ENCODE measurements at regions not wholly inside any gene's neighbourhood (a gene's known extent, or its start where the extent isn't known, plus 50 kb on each side); places are given as distances from the start of the nearest gene placed in this dataset.

DNA sequence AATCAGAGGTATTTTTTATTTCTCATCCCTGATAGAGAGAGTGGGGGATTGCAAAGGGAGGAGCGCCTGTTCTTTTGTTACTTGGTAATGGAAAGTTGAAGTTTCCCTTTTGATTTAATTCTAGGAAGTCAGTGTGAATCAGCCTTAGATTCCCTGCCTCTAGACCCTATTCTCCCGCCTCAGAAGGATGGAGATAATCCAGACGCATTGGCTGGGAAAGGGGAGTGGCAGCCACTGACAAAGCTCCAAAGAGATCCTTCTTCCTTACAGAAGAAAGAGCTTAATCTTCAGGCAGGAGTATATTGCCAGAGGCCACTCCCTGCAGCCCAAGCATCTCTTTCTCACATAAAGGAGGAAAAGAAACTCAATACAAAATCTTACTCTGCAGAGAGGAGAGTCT lies 122.3 kb upstream of the GALNT17 start:
- Histone ChIP-seq H3K4me2 (no peak overlapping the region), H2AFZ (ENCODE audit: low read depth) (no peak overlapping the region), H3K27me3 (ENCODE audit: insufficient read depth, low read depth) (no peaks in the 10 kb centered on the region), H3K36me3 (ENCODE audit: insufficient read depth) (no peaks in the 10 kb centered on the region), H3K9ac (no peak overlapping the region), H3K27ac (no peak overlapping the region), H3K4me1 (ENCODE audit: low read depth, poor library complexity, severe bottlenecking) (no peaks in the 10 kb centered on the region), H3K4me3 (IDR thresholded peaks at IDR 0.05; ENCODE audit: insufficient read depth, low read depth, low read length) (no peak overlapping the region), H3K79me2 (ENCODE audit: insufficient read depth, low read depth) (no peaks in the 10 kb centered on the region), H4K20me1 (ENCODE audit: insufficient read depth) (no peaks in the 10 kb centered on the region)
- no peak for TF ChIP-seq CTCF (conservative IDR thresholded peaks at IDR 0.05; ENCODE audit: low read depth, low read length)

DNA sequence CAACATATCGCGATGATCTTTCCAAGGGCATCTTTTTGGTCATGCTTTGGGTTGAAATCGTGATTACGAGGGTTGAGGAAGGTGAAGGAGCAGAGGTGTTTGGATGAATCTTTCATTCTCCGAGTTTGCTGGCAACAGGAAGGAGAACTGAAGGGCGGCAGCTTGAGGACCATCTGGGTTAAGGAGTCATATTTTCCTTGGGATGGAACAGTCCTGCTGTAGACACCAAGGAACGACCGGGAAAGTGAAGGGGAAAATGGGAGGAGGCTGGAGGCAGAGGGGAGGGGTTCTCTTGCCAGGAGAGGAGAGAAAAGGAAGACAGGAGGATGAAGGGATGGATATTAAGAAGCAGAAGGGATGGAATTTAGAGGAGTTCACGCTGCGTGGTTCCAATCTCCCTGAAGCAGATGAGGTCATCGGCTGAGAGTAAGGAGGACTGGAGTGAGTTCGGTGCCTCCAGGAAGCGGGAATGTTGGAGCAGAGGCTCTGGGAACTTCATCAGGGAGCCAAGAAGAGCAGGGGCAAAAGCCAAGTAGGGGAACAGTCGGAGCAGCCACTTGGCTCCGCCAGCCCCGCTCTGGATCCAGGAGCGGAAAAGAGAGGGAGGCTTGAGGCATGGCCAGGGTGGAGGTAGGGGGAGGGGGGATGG lies 116.6 kb upstream of the GALNT17 start:
- H3K27me3 ChIP-seq (ENCODE audit: insufficient read depth, low read depth): no peaks in the 10 kb centered on the region
- H3K79me2 ChIP-seq (ENCODE audit: insufficient read depth, low read depth): no peaks in the 10 kb centered on the region
- no peak overlapping the region for H3K27ac ChIP-seq
- TF ChIP-seq CTCF (conservative IDR thresholded peaks at IDR 0.05; ENCODE audit: low read depth, low read length): no peak
- no peak overlapping the region for H2AFZ ChIP-seq (ENCODE audit: low read depth)
- no peaks in the 10 kb centered on the region for H4K20me1 ChIP-seq (ENCODE audit: insufficient read depth)
- no peaks in the 10 kb centered on the region for H3K36me3 ChIP-seq (ENCODE audit: insufficient read depth)
- no peaks in the 10 kb centered on the region for H3K4me1 ChIP-seq (ENCODE audit: low read depth, poor library complexity, severe bottlenecking)
- no peak overlapping the region for H3K4me3 ChIP-seq (IDR thresholded peaks at IDR 0.05; ENCODE audit: insufficient read depth, low read depth, low read length)
- H3K9ac ChIP-seq: no peak overlapping the region
- H3K4me2 ChIP-seq: no peak overlapping the region

DNA sequence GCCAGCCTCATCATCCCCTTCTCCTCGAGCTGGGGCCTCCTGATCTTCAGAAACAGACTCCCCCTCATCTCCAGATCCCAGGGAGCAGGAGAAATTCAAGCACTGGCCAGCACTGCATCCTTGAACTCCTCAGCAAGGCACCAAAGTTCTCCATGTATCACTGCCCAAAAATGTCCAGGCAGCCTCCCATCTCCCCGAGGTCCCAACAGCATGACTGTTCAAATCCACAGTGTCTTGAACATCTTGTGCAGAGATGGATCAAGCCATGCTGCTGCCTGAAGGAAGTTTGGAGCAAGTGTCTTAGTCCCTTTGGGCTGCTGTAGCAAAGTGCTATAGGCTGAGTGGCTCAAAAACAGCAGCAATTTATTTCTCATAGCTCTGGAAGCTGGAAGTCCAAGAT lies 115.5 kb upstream of the GALNT17 start:
- no peaks in the 10 kb centered on the region for H3K79me2 ChIP-seq (ENCODE audit: insufficient read depth, low read depth)
- no peak overlapping the region for H3K4me2 ChIP-seq
- TF ChIP-seq CTCF (conservative IDR thresholded peaks at IDR 0.05; ENCODE audit: low read depth, low read length): no peak
- H3K27me3 ChIP-seq (ENCODE audit: insufficient read depth, low read depth): no peaks in the 10 kb centered on the region
- no peaks in the 10 kb centered on the region for H3K36me3 ChIP-seq (ENCODE audit: insufficient read depth)
- H3K4me3 ChIP-seq (IDR thresholded peaks at IDR 0.05; ENCODE audit: insufficient read depth, low read depth, low read length): no peak overlapping the region
- H4K20me1 ChIP-seq (ENCODE audit: insufficient read depth): no peaks in the 10 kb centered on the region
- H3K27ac ChIP-seq: no peak overlapping the region
- no peaks in the 10 kb centered on the region for H3K4me1 ChIP-seq (ENCODE audit: low read depth, poor library complexity, severe bottlenecking)
- no peak overlapping the region for H2AFZ ChIP-seq (ENCODE audit: low read depth)
- H3K9ac ChIP-seq: no peak overlapping the region

DNA sequence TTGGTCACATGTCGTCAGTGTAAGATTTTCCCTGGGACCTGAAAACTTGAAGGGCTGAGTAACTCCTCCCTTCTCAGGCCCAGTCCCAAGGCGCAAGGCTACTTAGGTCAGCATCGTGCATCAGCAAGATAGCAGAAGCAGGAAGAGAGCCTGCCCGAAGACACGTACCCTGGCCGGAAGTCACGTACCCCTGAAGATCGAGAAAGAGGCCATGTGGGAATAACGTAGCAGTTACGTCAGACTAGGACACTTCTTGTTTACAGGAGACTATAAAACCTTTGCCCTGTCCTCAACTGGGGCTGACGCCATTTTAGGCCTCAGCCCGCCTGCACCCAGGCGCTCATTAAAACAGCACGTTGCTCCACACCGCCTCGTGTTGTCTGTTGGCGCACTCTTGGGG lies 114.3 kb upstream of the GALNT17 start:
- Histone ChIP-seq H3K4me3 (IDR thresholded peaks at IDR 0.05; ENCODE audit: insufficient read depth, low read depth, low read length) (no peak overlapping the region), H3K79me2 (ENCODE audit: insufficient read depth, low read depth) (no peaks in the 10 kb centered on the region), H3K27ac (no peak overlapping the region), H3K36me3 (ENCODE audit: insufficient read depth) (no peaks in the 10 kb centered on the region), H2AFZ (ENCODE audit: low read depth) (no peak overlapping the region), H3K9ac (no peak overlapping the region), H3K4me1 (ENCODE audit: low read depth, poor library complexity, severe bottlenecking) (no peaks in the 10 kb centered on the region), H4K20me1 (ENCODE audit: insufficient read depth) (no peaks in the 10 kb centered on the region), H3K27me3 (ENCODE audit: insufficient read depth, low read depth) (no peaks in the 10 kb centered on the region), H3K4me2 (no peak overlapping the region)
- no peak for TF ChIP-seq CTCF (conservative IDR thresholded peaks at IDR 0.05; ENCODE audit: low read depth, low read length)

Measured in KMS-11 (cell line).